Endothelial cell (in vitro differentiated cells): ENCODE measurements at regions not wholly inside any gene's neighbourhood (a gene's known extent, or its start where the extent isn't known, plus 50 kb on each side); places are given as distances from the start of the nearest gene placed in this dataset.
A peak's percentile ranks its signal among the peaks of the same experiment; 100 is the strongest.

ENCODE experiments used
- DNase-seq: peaks from one replicate; pipeline ENCODE4 v3.0.0; 2021; ENCODE audit warnings: low spot score
- H3K27ac Mint-ChIP-seq: one replicate; pipeline ENCODE4 v1.8.0; 2021; ENCODE audit warnings: mixed read lengths, inconsistent platforms; ENCODE audit not compliant: unreplicated experiment
- H3K27me3 Mint-ChIP-seq: one replicate; pipeline ENCODE4 v1.8.0; 2021; ENCODE audit warnings: mild to moderate bottlenecking, moderate library complexity, mixed read lengths, inconsistent platforms; ENCODE audit not compliant: unreplicated experiment
- H3K36me3 Mint-ChIP-seq: one replicate; pipeline ENCODE4 v1.8.0; 2021; ENCODE audit warnings: mild to moderate bottlenecking, low read depth, mixed read lengths, inconsistent platforms; ENCODE audit not compliant: unreplicated experiment
- H3K4me1 Mint-ChIP-seq: one replicate; pipeline ENCODE4 v1.8.0; 2021; ENCODE audit warnings: mild to moderate bottlenecking, mixed read lengths, inconsistent platforms; ENCODE audit not compliant: unreplicated experiment
- H3K4me3 Mint-ChIP-seq: one replicate; pipeline ENCODE4 v1.8.0; 2021; ENCODE audit warnings: mild to moderate bottlenecking, mixed read lengths, inconsistent platforms; ENCODE audit not compliant: unreplicated experiment
- H3K9me3 Mint-ChIP-seq: one replicate; pipeline ENCODE4 v1.8.0; 2021; ENCODE audit warnings: mixed read lengths, inconsistent platforms; ENCODE audit not compliant: unreplicated experiment
- TF ChIP-seq, protein P1 (sequence below): fragments of 200-600 bp; sonication (generic); IDR thresholded peaks from one replicate; pipeline ENCODE4 v1.5.0; 2021; ENCODE audit warnings: antibody characterized with exemption; ENCODE audit not compliant: unreplicated experiment

DNA sequence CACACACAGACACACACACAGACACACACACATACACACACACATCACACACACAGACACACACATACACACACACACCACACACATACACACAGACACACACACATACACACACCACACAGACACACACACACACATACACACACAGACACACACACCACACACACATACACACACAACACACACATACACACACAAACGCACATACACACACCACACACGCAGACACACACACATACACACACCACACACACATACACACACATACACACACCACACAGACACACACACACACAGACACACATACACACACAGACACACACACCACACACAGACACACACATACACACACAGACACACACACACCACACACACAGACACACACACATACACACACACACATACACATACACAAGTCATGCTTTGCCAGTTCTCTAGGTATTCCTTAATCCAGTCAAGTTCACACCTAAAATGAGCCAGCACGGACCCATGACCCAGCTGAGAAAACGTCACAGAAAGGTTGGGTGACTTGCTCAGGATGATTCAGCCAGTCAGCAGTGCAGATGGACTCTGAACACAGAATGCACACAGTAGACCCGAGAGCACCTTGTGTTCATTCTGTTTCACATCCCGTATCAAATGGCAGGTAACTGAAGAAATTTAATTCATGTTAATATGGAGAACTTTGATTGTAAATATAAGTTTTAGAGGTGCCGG lies 746.4 kb downstream of the MTRR start:
- TF ChIP-seq, protein P1, sequence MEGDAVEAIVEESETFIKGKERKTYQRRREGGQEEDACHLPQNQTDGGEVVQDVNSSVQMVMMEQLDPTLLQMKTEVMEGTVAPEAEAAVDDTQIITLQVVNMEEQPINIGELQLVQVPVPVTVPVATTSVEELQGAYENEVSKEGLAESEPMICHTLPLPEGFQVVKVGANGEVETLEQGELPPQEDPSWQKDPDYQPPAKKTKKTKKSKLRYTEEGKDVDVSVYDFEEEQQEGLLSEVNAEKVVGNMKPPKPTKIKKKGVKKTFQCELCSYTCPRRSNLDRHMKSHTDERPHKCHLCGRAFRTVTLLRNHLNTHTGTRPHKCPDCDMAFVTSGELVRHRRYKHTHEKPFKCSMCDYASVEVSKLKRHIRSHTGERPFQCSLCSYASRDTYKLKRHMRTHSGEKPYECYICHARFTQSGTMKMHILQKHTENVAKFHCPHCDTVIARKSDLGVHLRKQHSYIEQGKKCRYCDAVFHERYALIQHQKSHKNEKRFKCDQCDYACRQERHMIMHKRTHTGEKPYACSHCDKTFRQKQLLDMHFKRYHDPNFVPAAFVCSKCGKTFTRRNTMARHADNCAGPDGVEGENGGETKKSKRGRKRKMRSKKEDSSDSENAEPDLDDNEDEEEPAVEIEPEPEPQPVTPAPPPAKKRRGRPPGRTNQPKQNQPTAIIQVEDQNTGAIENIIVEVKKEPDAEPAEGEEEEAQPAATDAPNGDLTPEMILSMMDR, result no peak
- no peak overlapping the region for H3K27ac Mint-ChIP-seq
- peaks cover 7% of the 10 kb centered on the region for H3K4me1 Mint-ChIP-seq
- no peaks in the 10 kb centered on the region for H3K9me3 Mint-ChIP-seq
- H3K4me3 Mint-ChIP-seq, result no peak overlapping the region
- no peaks in the 10 kb centered on the region for H3K36me3 Mint-ChIP-seq
- peaks cover 3% of the 10 kb centered on the region for H3K27me3 Mint-ChIP-seq
- no peak for DNase-seq

DNA sequence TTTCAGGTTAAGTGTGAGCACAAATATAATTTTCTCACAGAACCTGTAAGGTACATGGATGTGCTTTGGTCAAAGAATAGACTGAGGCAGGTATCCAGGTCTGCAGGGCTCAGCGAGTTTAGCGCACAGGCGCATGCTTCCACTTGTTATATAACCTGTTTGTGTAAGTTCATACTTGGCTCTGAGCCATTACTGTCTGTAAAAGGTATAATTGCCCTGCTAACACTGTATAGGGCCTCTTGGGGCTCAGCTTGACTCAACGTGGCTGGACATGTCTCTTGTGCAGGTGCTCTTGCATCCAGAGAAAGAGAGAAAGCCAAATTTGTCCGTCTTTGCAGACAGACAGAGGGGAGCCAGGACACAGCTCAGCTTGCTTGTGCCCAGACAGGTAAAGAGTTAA lies 759.6 kb downstream of the MTRR start:
- DNase-seq, result no peak
- no peaks in the 10 kb centered on the region for H3K36me3 Mint-ChIP-seq

DNA sequence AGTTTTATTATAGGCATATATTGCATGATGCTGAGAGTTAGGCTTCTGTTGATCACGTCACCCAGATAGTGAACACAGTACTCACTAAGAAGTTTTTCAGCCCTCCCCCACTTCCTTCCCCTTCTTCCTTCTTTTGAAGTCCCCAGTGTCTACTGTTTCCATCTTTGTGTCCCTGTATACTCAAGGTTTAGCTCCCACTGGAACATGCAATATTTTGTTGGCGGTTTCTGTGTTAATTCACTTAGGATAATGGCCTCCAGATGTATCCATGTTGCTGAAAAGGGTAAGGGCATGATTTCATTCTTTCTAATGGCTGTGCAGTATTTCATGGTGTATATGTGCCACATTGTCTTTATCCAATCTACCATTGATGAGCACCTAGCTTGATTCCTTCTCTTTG lies 764.3 kb downstream of the MTRR start:
- Mint-ChIP-seq H3K4me3 (peak overlapping the region; percentile 85), H3K9me3 (no peaks in the 10 kb centered on the region), H3K27ac (peak overlapping the region; percentile 87)

More for the DNA sequence above, 759.6 kb downstream of the MTRR start:
- Mint-ChIP-seq H3K27ac (no peak overlapping the region), H3K9me3 (no peaks in the 10 kb centered on the region), H3K4me1 (peaks cover 9% of the 10 kb centered on the region), H3K27me3 (no peaks in the 10 kb centered on the region), H3K4me3 (no peak overlapping the region)
- TF ChIP-seq, protein P1, result no peak

DNA sequence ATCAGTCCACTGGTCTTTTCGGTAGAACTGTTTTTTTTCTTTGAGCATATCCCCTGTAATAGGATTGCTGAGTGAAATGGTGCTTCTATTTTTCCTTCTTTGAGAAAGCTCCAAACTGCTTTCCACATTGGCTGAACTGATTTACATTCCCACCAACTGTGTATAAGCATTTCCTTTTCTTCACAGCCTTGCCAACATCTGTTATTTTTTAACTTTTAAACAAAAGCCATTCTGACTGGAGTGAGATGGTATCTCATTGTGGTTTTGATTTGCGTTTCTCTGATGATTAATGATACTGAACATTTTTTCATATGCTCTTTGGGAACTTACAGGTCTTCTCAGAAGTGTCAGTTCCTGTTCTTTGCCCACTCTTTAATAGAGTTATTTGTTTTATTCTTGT lies 764.7 kb downstream of the MTRR start:
- Mint-ChIP-seq H3K9me3 (no peaks in the 10 kb centered on the region), H3K27ac (peak overlapping the region; percentile 87), H3K4me3 (peak overlapping the region; percentile 85), H3K4me1 (peaks cover 23% of the 10 kb centered on the region), H3K36me3 (no peaks in the 10 kb centered on the region), H3K27me3 (no peaks in the 10 kb centered on the region)
- TF ChIP-seq, protein P1, result no peak
- no peak for DNase-seq

More for the DNA sequence above, 764.3 kb downstream of the MTRR start:
- Mint-ChIP-seq H3K27me3 (no peaks in the 10 kb centered on the region), H3K36me3 (no peaks in the 10 kb centered on the region), H3K4me1 (peaks cover 23% of the 10 kb centered on the region)
- DNase-seq, result no peak
- TF ChIP-seq, protein P1, result no peak

DNA sequence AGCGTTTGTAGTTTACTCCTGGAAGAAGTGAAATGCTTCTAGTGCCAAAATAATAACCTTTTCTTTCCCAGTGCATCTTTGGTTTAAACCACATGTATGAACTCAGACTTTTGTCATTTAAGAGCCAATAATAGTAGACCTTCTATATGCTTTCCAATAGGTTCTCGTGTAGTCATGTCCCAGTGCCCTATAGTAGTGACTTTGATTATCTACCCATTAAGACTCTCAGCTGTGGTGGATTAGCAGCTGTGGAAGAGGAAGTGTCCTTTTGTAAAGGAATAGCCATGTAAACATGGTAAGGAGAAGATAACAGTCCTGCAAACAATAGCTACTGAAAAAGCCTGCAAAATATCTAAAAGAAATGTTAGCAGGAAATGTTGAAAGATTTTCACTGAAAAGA lies 765.3 kb downstream of the MTRR start:
- no peak for DNase-seq
- Mint-ChIP-seq H3K27ac (peak overlapping the region; percentile 87), H3K4me3 (peak overlapping the region; percentile 85), H3K9me3 (no peaks in the 10 kb centered on the region), H3K4me1 (peaks cover 23% of the 10 kb centered on the region), H3K36me3 (no peaks in the 10 kb centered on the region), H3K27me3 (no peaks in the 10 kb centered on the region)
- TF ChIP-seq, protein P1, result no peak
